COR-L47 (cell line): ENCODE measurements at regions not wholly inside any gene's neighbourhood (a gene's known extent, or its start where the extent isn't known, plus 50 kb on each side); places are given as distances from the start of the nearest gene placed in this dataset.
"Not testable (repeated sequence)": the region's sequence is repeated elsewhere in the genome, so short reads cannot be mapped to it uniquely, and the experiment has no call there.

ENCODE experiments used
- DNase-seq: peaks from one replicate; lab custom pipeline; 2025; lab: John Stamatoyannopoulos, UW

DNA sequence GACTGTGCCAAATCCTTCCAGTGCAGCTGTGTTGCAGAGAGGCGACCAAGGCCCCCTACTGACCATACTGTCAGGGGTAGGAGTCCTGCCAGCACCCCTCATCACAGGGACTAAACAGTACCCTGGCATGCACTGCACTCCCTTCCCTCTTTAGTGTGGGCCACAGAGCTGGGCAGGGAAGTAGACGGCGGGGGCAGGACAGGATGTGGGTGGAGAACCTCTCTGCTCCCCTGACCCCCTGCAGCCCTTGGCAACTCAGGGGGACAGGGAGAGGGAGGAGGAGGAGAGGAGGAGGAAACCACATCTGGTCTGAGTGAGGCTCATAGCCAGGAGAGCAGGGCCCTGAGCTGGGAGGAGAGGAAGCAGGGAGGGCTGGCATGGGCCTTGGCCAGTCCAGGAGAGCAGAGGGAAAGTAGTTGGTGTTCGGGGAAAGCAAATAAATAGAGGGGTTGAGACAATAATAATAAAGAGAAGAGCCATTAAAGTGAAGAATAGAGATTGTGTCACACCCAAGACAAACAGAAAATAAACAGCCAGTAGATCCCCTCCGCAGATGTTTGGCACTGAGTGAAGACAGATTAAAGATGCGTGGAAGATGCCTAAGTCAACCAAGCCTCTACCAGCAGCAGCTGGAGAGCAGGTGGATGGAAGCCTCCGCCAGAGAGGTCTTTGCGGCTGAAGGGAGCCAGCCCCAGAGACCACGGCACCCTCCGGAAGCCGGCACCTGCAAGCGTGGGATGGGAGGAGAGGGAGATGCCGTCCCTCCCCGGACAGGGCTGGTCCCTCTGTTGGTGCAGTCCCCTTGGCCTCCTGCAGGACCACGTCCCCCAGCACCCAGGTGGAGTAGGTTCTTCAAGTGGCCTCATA is 61.5 kb downstream of the RPUSD4 start:
- DNase-seq: no peak

DNA sequence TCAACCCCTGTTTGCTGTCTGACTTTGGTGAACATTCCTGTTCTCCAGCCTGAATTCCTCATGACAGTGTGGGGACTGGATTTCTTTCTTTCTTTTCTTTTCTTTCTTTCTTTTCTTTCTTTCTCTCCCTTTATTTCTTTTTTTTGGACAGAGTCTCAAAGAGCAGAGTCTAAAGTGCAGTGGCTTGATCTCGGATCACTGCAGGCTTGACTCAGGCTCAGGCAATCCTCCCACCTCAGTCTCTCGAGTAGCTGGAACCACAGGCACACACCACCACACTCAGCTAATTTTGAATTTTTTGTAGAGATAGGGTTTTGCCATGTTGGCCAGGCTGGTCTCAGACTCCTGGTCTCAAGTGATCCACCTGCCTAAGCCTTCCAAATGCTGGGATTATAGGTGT is 63.1 kb downstream of the RPUSD4 start:
- no peak for DNase-seq

DNA sequence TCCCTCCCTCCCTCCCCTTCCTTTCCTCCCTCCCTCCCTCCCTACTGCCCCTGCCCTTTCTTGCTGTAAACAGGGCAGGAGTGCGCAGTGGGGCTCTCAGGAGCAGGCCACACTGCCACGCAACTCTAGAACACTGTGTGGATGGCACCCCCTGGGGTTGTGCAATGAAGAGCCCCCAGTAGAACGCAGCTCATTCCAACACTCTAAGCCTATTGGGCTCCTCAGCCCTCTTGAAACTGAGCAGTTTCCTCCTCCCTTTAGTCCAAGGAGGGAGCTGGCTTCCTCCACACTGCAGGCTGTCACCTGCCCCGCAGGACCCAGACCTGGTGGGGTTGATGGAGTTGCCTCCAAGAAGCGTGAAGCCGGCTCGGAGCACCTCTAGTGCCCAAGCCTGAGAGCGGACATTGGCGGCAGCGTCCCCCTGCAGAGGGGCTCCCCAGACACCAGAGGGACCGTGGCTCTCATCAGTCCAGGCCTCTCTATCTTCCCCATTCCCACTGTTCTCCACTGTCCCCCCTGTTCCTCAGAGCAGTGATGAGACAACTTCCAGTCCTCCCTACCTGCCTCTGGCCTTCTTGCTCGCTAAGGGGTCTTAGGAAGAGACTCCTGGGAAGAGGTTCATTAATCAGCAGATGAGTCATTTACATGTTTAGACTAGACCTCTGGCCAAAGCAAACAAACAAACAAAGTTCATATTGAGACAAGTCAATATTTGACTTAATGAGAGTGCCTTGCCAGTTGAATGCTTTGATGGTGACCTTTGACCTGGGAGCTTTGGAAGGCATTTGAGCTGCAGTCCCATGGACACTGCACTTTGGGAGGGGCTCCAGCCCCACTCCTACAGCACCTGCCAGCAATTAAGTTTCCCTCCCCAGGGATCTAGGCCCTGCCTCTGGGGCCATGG is 64.0 kb downstream of the RPUSD4 start:
- DNase-seq: no peak

DNA sequence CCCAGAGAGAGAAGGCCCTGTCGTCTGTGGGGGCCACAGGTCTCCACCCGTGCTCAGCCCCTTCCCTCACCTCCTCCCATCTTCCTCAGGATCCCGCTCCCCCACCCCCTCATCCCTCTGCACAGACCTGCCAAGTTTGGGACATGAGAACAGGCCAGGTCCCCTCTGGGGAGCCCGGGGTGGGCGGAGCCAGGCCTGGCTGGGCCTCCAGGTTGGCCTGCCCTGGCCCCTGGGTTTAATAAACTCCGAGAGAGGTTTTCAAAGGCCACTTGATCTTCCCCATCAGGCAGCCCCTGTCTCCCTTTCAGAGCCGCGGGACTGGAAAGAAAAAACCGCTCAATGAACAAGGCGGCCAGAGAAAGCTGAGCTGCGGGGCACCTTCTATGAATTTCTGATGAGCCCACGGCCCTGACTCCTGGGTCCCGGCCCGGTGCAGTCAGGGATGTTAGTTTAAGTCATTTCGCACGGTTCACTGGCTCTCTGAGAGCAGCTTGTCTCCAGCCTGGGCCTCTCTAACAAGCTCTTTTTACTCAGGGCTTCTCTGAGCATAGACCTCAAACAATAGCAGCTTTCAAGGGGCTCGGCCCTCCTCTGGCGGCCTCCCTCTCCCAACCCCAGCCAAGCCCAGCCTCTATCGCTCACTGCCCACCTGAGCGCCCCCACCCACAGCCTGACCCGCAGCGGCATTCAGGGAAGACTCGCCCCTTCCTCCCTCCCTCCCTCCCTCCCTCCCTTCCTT is 64.8 kb downstream of the RPUSD4 start:
- DNase-seq: peak; percentile 24

DNA sequence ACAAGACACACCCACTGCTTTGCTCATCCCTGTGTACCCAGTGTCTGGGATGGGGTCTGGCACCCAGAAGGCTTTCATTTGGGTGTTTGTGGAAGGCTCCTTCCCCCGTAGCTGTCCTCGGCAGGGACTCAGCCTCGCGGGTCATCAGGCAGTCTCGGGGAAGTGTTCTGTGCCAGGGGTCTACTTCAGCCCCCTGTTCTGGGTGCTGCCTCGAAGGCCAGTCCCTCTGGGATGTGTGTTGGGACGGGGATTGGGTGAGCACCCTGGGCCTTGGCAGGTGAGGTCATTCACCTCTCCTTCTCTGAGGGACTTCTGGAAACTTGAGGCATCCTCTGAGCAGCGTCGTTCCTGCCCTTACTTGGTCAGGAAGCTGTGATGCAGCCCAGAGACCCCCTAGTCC is 65.5 kb downstream of the RPUSD4 start:
- DNase-seq: no peak

DNA sequence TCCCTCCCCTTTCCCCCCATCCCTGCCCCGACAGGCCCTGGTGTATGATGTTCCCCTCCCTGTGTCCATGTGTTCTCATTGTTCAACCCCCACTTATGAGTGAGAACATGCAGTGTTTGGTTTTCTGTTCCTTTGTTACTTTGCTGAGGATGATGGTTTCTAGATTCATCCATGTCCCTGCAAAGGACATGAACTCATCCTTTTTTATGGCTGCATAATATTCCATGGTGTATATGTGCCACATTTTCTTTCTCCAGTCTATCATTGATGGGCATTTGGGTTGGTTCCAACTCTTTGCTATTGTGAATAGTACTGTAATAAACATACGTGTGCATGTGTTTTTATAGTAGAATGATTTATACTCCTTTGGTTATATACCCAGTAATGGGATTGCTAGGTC is 68.0 kb downstream of the RPUSD4 start:
- DNase-seq: not testable (repeated sequence)

DNA sequence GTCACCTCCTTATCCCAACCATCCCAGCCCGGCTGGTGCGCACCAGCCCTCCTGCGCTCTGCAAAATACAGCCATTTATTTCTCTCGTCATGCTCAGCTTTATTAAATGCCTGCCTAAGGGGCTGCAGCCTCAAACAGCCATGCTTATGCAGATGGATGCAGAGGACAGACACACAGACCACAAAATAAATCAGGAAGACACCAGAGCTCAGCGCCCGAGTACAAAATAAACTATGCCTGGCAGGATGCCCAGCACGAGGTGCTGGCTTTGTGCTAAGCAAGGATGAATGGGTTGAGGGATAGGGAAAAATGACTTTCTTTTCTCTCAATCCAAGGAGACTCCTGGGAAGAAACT is 70.5 kb downstream of the RPUSD4 start:
- DNase-seq: peak; percentile 54

DNA sequence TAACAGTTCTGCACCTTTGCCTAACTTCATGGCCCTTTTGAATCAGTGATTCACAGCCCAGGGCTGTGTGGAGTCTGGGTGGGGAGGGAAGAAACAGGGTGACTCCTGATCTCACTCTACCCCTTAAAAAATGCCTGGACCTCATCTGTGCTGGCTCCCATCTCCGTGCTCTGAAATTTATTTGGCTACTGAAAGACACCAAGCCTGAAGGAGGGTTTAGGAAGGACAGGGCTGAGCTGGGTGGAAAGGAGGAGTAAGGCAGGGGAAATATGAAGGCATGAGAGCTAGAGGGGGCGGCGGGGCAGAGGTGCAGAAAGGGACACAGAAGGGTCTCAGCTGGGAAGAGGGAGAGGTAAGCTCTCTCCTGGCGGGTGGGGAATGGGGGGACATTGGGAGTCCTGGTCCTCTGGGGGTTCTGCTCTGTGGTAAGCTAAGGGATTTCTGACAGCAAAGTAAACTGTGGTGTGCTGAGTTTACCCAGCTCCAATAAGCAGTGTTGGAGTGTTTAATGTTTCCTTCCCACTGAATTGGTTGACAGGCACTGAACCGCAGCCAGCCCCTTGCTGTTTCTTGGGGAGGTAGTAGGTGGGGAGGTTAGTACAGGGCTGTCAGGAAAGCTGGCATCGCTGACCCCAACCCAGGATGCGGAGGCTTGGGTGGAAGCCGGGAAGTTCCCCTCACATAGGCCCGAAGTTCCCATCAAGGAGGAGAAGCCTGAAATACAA is 71.1 kb downstream of the RPUSD4 start:
- DNase-seq: no peak

DNA sequence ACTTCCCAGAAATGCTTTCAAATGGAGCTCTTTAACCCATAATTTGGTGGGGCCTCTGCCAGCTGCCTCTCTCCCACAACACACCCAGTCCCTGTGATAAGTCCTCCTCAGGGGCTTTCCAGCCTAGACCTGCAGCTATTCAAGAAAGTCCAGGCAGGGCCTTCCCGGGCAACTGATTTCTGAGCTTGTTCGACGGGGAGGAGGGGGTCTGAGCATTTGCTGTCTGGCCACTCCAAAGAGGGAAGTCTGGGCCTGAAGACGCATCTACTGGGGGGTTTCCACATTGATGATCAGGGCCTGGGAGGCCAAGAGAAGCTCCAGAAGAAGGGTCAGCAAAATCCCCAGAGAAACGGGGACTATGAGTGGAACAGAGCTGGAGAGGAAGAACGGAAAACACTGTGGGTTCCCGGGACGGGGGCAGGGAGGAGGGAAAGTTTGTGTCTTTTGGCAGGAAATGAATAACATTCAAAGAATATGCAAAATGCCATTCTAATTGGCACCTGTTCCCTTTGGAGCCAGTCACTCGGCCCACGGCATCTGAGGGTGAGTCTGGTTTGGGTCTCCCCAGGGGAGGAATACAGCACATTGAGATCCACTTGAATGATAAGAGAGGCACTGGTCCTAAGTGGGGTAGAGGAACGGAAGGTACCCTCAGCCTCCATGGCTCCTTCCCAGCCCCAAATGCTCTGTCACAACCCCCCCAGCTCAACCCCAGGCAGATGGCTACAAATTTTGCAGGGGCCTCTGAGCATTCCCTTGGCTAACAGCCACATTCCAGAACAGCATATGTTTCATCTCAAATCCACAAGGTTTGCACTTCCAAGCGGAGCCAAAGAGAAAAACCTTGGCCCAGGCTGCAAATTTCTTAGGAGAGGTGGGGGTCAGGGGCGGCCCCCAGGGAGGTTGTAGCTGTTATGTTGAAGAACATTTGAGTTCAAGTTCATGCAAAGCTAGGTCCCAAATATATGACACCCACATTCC is 72.0 kb downstream of the RPUSD4 start:
- no peak for DNase-seq

DNA sequence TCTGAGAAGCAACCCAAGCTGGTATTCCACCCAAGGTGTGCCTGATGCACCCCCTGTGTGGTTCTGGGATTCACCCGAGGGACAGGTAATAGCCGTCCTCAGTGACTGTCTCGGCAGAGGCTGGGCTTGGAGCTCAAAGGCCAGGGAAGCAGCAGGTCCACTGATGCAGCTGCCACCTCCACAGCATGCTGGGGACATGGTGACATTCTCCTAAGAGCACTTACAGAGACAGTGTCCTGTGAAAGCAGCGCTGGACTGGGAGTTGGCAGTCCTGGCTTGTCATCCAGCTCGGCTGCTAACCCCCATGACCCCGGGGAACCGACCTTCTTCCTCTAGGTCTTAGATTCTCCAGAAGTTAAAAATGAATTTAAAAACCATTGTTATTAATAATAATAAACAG is 72.8 kb downstream of the RPUSD4 start:
- no peak for DNase-seq

DNA sequence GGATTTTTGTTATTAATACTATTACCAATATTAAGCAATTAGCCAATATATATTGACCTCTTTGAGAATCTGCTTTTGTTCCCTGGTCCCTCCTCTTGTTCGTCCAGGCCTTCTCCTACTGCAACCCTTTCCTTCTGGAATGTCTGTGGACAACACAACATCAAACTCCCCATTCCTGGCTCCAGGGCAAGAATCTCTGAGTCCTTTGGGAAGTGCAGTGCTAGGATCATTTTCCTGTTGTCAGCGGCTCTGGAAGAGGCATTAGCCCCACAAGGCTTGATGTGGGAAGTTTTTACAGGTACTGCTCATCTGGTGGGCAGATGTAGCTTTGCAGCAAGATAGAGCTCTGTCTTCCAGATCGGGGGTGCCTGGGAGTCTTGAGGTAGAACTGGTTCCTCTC is 74.3 kb downstream of the RPUSD4 start:
- DNase-seq: no peak

DNA sequence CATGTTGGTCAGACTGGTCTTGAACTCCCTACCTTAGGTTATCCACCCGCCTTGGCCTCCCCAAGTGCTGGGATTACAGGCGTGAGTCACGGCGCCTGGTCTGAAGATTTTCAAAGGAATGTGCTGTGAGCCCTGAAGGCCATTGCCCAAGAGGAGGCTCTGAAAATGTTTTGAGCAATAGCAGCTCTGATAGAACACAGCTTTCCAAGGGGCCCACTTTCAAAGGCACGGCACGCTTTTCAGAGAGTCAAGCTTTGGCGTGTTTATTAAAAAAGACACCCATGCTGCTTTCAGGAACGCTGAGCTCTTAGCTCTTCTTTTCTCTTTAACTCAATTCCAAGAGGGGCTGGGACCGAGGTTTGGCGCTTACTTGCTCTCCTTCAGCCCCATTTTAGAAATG is 73.8 kb upstream of the CDON start:
- no peak for DNase-seq

DNA sequence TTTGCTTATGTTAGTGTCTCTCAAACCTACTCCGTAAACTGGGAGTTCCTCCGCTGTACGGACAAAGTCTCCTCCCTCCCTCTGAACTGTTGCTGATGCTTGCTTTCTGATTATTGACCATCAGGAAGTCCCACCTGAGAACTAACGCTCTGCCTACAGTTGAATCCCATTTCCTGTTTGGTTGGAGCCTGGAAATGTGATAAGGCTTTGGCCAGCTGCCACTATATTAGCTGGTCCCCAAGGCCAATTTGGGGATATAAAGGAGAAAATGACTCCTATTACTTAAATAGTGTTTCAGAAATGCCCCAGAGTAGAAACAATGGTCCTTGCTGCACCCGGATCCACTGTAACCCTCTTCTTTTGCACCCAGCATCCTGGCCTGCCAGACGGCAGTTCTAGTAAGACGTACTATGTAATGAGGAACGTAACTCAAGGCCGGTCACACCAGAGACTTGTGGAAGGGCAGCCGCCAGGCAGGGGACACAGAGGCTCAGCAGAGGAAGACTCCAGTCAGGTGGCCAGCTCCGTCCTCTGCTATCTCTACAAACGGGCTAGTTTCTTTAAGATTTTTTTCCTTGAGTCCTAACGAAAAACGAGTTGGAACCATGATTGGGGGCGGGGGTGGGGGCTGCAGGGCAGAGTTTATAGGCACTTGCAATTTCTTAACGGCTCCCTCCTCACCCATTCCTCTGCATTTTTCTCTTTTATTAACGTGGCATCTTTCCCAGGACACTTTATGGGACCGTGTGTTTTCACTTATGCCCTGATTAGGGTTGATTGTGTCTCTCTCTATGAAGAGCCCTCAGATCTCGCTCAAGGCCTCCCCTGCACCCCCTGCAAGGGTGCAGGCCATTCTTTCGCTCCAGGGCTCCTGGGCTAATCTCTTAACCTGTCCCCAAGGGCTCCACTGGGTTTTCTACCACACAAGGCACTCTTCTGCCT is 72.8 kb upstream of the CDON start:
- DNase-seq: no peak

DNA sequence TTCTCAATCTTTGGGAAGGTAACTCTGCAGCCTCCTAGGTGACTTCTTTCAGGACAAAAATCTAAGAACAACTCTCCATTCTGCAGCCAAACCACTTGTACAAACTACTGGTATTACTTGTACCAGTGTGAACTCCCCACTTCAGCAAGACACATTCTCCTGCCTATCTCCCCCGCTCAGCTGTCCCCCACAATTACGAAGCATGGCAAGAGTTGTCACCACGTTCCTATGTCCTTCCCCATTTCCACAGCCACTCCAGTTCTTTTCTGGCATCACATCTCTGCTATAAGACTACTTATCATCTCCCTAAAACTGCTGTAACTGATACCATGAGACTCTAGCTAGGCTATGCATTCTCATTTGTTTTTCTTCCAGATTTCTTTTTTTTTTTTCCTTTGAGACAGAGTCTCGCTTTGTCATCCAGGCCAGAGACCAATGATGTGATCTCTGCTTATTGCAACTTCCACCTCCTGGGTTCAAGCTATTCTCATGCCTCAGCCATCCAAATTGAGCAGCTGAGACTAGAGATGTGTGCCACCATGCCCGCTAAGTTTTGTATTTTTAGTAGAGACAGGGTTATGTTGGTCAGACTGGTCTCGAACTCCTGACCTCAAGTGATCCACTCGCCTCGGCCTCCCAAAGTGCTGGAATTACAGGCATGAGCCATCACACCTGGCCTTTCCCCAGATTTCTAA is 71.9 kb upstream of the CDON start:
- DNase-seq: no peak

DNA sequence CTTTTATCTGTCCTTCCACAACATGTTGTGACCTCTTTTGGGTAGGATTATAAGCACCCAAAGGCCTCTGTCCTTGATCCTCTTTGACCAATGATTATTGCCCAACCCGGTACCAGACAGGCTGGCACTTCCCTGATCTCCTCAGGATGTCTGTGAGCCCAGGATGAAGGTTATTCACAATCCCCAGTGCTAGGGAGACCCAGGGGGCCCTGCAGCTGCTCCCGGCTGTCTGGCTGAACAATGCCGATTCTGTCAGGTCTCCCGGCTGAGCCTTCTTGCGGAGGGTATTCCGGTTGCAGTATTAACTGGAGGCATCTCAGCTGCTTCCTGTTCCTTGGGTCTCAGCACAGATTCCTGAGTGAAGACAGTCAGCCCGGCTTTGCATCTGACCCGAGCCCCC is 71.2 kb upstream of the CDON start:
- no peak for DNase-seq

DNA sequence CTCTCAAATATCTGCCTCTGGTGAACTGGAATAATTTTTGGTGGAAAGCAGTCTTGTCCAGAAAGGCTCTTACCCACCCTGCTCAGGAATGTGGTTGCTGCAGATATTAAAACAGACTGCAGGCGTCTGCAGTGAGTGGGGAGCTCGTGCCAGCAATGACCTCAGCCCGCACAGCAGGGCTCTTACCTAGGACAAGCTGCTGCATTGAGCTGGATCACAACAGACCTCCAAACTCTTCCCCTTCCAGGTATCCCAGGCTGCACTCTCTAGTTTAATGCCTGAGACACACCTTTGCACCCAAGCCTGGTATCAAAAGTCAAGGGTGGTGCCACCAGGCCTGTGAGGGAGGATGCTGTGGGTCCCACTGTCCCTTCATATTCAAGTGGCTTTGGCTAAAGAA is 69.7 kb upstream of the CDON start:
- no peak for DNase-seq

DNA sequence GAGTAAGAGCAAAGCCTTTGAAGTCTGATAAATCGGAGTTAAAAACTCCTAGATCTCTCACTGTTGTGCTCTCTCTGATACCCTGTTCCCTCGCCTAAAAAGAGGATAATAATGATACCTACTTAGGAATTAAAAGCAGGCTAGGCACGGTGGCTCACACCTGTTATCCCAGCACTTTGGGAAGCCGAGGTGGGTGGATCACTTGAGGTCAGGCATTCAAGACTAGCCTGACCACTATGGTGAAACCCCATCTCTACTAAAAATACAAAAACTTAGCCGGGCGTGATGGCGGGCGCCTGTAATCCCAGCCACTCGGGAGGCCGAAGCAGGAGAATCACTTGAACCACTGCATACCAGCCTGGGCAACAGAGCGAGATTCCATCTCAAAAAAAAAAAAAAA is 68.1 kb upstream of the CDON start:
- not testable (repeated sequence) for DNase-seq

DNA sequence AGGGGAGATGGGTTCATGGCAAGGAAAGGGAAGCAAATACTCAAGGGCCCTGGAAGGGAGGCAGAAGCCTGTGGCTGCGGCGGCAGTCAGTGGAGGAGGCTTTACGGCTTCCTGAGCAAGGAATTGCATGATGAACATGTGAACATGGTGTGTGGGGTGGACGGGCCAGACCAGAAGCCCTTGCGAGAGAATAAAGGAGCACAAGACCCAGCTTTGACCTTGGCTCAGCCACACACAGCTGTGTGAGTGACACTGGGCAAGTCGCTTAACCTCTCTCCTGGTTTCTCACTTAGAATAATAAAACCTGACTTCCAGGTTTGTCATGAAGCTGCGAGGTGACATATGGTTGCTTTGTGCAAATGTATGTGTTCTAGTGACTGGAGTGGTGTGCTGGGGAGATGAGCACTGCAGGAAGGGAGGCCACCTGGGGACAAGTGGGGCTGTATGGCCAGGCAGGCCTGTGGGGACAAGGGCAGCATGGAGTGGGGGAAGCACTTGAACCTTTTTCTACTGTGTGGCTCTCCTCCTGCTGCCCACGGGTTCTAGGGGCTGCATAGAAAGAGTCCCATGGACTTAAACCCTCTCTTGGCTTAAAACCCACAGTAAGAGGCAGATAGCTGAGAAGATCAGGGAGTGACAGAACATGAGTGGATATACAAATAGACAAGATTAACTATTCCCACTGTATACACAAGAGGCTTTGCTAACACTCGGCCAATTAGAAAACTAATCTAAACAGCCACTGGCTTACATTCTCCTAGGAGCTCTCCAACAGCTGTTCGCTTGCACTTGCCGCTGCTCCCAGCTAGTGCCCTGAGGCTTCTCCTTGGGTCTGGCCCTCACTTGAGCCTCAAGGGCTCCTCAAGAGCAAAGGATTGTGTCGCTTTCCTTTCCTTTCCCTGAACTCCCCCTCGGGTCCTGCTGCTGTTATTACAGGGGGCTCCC is 67.3 kb upstream of the CDON start:
- no peak for DNase-seq
